ENCODE measurements at regions not wholly inside any gene's neighbourhood (a gene's known extent, or its start where the extent isn't known, plus 50 kb on each side); places are given as distances from the start of the nearest gene placed in this dataset.

DNA sequence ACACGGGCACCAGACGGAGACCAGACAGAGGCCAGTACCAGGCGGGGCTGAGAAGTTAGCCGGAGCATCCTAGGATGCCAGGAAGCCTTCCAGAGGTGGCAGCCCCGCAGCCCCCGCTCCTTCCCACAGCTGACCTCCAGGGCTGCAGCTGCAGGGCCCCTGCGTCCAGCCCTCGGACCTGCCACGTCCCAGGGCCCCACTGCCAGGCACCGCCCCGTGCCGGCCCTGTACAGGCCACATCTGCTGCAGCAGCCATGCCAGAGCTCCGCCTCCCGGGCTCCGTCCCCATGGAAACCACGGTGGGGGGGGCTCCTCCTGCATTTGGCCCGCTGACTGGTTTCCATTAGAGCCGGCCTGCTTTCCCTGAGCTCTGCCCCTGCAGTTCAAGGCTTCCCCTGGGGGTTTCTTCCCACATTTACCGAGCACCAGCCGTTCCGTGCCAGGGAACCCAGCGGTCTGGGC, 62.5 kb upstream of the PPARA start:
- DNase-seq (ENCODE audit: extremely low read depth in 1 of 2, low read depth in 1 of 2): no peak

DNA sequence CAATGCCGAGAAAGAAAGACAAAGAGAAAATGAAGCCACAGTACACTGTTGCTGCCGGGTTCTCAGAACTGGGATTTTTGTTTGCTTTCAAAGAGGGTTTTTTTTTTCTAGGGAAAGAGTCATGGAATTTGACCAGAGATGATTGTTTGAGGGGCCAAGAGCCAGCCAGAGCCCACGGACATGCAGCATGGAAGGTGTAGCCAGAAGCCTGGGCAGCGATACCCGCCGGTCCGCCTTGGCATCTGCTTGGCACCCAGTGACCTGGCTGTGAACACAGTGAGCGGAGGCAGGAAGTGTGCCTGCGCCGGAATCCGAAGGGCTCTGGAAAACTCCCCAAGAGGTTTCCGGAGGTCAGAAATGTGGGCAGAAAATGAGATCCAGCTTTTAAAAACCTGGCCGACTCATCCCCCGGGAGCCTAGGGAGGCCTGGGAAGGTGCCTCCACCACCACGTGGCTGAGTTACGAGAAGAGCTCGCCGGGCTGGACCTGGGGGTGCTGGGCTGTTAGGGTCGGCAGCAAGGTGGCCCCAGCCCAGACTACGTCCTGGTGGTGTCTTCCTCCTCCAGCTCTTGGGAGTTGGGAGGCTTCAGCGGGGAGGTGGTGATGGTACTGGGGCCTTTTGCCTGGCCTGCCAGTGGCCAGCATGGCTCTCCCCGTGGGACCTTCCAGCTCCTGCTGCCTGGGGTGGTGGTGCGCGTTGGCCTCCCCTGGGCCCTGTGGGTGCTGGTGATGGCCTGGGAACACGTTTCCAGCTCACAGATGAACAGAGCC, 61.6 kb upstream of the PPARA start:
- no peak for DNase-seq (ENCODE audit: extremely low read depth in 1 of 2, low read depth in 1 of 2)

DNA sequence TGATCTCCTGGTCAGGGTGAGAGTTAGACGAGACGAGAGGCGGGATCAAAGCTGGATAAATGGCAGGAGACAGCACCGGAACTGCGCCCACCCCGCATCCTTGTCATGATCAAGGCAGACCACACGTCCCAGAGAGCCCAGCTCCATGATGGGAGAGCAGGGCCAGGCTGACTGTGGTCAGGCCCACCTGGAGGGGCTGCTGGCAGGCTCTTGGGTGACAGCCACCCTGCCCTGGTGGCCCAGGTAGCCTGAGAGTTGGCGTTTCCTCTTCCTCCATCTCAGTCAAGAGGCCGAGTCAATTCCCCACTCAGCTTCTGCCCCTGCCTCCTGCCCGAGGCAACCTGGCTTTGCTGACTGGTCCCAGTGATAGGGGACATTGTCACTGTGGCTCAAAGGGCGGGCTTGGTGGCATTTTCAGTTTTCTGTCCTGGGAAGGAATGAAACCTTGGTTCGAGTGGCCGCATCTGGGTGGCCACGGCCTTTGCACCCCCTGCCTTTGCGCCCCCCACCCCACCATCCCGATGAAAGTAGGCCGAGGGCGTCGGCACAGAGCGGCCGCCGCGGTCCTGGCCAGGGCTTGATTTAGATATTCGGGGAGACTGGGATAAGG, 60.8 kb upstream of the PPARA start:
- no peak for DNase-seq (ENCODE audit: extremely low read depth in 1 of 2, low read depth in 1 of 2)

- no peak for DNase-seq (ENCODE audit: extremely low read depth in 1 of 2, low read depth in 1 of 2)
Observed at GRCh38 chr22:46090036-46090591, 60.2 kb upstream of the PPARA start.

- no peak for DNase-seq (ENCODE audit: extremely low read depth in 1 of 2, low read depth in 1 of 2)
Observed at GRCh38 chr22:46090631-46091201, 59.6 kb upstream of the PPARA start.

GRCh38 chr22:46091277-46091977, 58.9 kb upstream of the PPARA start:
- DNase-seq (ENCODE audit: extremely low read depth in 1 of 2, low read depth in 1 of 2): no peak

GRCh38 chr22:46092011-46092410, 58.3 kb upstream of the PPARA start:
- no peak for DNase-seq (ENCODE audit: extremely low read depth in 1 of 2, low read depth in 1 of 2)

GRCh38 chr22:46092670-46093410, 57.5 kb upstream of the PPARA start:
- no peak for DNase-seq (ENCODE audit: extremely low read depth in 1 of 2, low read depth in 1 of 2)

DNA sequence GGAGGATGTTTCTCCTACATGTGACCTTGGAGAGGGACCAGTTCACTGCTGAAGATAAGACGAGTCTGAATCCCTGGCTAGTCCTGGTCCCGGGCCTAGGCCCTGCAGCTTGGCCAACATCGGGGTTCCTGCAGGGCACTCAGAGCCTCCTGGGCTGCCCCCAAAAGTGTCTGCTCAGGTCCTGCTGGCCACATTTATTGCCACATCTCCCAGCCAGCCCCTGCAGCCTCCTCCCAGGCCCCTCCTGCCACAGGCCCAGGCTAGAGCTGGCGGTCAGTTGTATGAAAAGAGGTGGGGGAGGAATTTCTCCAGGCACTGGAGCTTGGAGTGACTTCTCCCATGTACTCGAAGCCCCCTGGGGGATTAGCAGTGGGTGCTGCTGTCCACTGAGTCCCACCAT, 56.5 kb upstream of the PPARA start:
- DNase-seq (ENCODE audit: extremely low read depth in 1 of 2, low read depth in 1 of 2): no peak

GRCh38 chr22:46094676-46095075, 55.6 kb upstream of the PPARA start:
- no peak for DNase-seq (ENCODE audit: extremely low read depth in 1 of 2, low read depth in 1 of 2)

- no peak for DNase-seq (ENCODE audit: extremely low read depth in 1 of 2, low read depth in 1 of 2)
Observed at GRCh38 chr22:46096051-46096450, 54.3 kb upstream of the PPARA start.

DNA sequence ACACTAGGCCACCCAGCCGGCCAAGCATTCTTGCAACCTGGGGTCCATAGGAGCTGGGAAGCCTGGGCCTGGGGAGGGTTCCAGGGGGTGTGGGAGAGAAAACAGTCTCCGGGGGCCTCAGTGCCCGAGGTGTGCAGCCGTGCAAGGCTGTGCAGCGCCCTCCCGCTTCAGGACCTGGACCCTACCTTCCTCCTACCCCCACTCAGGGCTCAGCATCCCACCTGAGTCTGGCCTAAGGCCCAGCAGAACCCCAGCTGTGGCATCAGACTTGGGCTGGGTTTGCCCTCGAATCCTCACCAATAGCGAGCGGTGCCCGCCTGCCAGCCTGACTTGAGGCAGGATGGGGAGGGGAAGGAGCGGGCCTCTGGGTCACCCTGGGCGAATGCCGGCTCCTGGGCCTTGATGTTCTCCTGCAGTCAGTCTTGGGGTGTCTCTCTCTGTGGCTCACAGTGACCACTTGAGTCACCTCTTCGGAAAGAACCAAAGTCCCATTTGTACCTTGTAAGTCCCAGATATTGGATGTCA, 53.6 kb upstream of the PPARA start:
- no peak for DNase-seq (ENCODE audit: extremely low read depth in 1 of 2, low read depth in 1 of 2)

DNA sequence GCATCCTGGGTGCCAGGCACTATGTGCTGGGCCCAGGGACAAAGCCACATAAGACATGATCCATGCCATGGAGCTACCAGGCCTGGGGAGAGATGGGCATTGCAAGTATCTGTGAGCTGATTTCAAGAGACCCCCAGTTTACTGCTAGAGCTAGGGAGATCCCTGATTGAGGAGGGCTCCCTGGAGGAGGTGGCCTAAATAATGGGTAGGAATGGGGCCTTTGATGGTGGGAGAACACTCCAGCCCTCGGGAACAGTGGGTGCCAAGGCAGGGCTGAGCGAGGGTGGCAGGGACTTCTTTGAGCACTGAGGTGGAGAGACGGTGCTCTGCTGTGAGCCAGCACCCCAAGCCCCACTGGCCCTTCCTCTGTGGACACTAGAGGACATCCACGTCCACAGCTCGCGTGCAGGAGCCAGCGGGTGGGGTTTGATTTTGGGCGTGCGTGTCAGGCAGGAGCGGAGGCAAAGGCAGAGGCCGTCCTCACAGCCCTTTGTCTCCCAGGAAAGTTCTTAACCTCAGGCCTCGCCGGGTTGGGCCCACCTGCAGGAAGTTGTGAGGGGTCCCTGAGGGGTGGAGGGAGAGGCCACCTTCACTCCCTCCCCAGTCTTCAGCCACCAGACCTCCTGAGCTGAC, 52.9 kb upstream of the PPARA start:
- DNase-seq (ENCODE audit: extremely low read depth in 1 of 2, low read depth in 1 of 2): no peak

DNA sequence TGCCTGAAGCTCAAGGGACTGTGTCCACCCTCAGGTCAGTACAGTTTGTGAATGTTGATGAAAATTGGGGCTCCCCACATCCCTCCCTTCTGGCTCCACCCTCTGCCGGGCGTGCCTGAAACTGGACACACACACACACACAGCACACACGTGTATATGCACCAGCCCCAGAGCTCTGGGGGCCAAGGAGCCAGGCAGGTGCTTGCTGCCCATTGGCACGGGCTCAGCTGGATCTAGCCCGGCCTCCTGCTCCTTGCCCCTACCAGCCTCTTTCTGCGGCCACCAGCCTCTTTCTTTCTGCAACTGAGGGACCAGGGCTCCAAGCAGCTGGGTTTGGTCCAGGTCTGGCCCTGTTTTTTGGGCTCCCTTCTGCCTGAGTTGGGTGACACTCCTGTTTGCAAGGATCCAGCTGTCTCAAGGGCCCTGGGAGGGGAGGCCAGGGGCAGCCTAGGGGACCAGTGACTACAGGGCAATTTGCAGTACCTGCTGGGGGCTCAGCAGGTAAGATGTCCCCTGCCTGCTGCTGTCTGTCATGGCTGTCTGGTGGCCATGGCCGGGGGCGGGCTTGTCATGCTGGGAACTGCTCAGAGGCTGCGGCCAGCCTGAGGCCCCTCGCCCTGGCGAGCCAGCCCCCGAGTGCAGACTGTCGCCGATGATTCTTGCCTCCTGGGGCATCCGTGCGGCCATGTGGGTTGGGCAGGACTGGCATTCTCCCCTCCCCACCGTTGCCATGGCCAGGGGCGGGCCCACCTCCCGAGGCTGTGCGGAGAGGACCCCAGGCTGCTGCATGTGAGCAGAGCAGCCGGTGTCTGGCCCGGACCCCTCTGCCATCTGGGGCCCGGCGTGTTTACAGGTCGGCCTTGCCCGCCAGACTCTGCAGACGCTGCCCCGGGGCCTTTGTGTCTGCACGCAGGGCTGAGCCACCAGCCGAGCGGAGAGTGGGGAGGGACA, 51.5 kb upstream of the PPARA start:
- no peak for DNase-seq (ENCODE audit: extremely low read depth in 1 of 2, low read depth in 1 of 2)

DNA sequence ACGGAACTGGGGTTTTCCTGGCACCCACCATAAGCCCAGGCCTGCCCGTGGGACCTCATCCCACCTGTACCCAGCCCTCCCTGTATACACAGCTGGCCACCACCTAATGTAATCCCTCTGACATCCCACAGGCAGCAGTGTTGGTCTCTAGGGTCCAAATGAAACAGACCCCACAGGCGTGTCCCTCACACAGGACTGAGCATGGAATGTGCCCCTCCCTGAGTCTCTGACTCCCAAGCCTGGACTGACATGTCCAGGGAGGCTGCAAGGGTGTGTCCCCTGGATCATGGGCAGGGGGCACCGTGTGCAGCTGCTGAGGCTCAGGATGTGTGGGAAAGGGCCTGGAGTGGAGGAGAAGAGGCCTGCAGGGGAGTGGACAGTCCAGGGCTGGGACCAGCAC, 50.6 kb upstream of the PPARA start:
- no peak for DNase-seq (ENCODE audit: extremely low read depth in 1 of 2, low read depth in 1 of 2)

DNA sequence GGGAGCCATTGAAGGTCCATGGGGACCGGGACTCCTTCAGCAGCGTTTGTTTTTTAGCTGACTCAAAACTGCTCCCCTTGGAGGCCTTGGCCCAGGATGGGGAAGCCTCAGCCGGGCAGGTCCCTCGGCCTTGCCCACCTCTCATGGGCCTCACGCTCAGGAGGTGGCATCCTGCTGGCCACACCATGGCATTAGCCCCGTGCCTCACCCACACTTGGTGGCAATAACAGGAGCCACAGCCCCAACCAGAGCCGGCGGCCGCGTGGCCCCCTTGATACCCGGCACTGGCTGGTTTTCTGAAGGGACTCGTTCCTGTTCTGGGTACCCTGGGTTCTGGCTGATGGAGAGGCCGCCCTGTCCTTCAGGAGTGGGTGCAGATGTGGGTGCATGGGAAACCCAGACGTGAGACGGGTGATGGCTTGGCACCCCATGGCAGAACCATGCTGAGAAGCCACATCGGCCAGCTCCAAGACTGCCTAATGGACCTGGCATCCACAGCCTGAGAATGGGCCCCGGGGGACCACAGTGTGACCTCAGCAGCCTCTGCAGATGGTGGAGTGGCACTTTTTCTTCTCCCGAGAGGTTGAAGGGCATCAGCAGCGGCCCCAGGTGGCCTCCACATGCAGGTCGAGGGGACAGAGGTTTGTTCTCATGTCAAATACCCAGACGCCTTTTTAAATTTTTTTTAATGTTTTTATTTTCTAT, 49.8 kb upstream of the PPARA start:
- DNase-seq (ENCODE audit: extremely low read depth in 1 of 2, low read depth in 1 of 2): no peak
